ENCODE measurements at regions not wholly inside any gene's neighbourhood (a gene's known extent, or its start where the extent isn't known, plus 50 kb on each side); places are given as distances from the start of the nearest gene placed in this dataset.

GRCh38 chr10:2888403-2889004, 178.8 kb upstream of the PFKP start:
- no peak for TF ChIP-seq CTCF (IDR thresholded peaks at IDR 0.05; ENCODE audit: borderline replicate concordance, extremely low read depth, low read length, poor library complexity, severe bottlenecking)
- no peak for TF ChIP-seq EZH2 (IDR thresholded peaks at IDR 0.05; ENCODE audit: borderline replicate concordance, low read depth, low read length, severe bottlenecking)

All from DND-41 (cell line).